GM19463 (cell line): ENCODE measurements at regions not wholly inside any gene's neighbourhood (a gene's known extent, or its start where the extent isn't known, plus 50 kb on each side); places are given as distances from the start of the nearest gene placed in this dataset.
"Not testable (repeated sequence)": the region's sequence is repeated elsewhere in the genome, so short reads cannot be mapped to it uniquely, and the experiment has no call there.

Experiments
- ATAC-seq: cut with Tn5 transposase; IDR thresholded peaks from one replicate; pipeline ENCODE4 v1.9.1; 2021; ENCODE audit warnings: mild to moderate bottlenecking, moderate library complexity; ENCODE audit not compliant: unreplicated experiment

- no peak for ATAC-seq
These were observed 136.7 kb downstream of the FGF10 start for GRCh38 chr5:44252545-44252944.

- no peak for ATAC-seq
These were observed 142.2 kb downstream of the FGF10 start for GRCh38 chr5:44246986-44247385.

GRCh38 chr5:44245935-44246334 lies 143.3 kb downstream of the FGF10 start:
- ATAC-seq, result no peak

- ATAC-seq, result no peak
These were observed 146.4 kb downstream of the FGF10 start for GRCh38 chr5:44242791-44243190.

- ATAC-seq, result no peak
These were observed 153.2 kb downstream of the FGF10 start for GRCh38 chr5:44236040-44236439.

- no peak for ATAC-seq
These were observed 155.5 kb downstream of the FGF10 start for GRCh38 chr5:44233691-44234090.

GRCh38 chr5:44225231-44226160 lies 163.7 kb downstream of the FGF10 start:
- no peak for ATAC-seq

- ATAC-seq, result no peak
These were observed 189.8 kb downstream of the FGF10 start for GRCh38 chr5:44199408-44199807.

- ATAC-seq, result no peak
These were observed 200.0 kb downstream of the FGF10 start for GRCh38 chr5:44189255-44189654.

- no peak for ATAC-seq
These were observed 201.2 kb downstream of the FGF10 start for GRCh38 chr5:44187973-44188372.

- no peak for ATAC-seq
These were observed 205.5 kb downstream of the FGF10 start for GRCh38 chr5:44183753-44184152.

- no peak for ATAC-seq
These were observed 205.9 kb downstream of the FGF10 start for GRCh38 chr5:44183312-44183711.

GRCh38 chr5:44178414-44178813 lies 210.8 kb downstream of the FGF10 start:
- ATAC-seq, result no peak

GRCh38 chr5:44167540-44167939 lies 221.7 kb downstream of the FGF10 start:
- ATAC-seq, result peak; percentile 66

GRCh38 chr5:44160369-44160768 lies 228.9 kb downstream of the FGF10 start:
- no peak for ATAC-seq

- ATAC-seq, result no peak
These were observed 239.0 kb downstream of the FGF10 start for GRCh38 chr5:44150075-44150723.

- ATAC-seq, result not testable (repeated sequence)
These were observed 271.3 kb downstream of the FGF10 start for GRCh38 chr5:44117947-44118346.

GRCh38 chr5:44108232-44108631 lies 281.0 kb downstream of the FGF10 start:
- ATAC-seq, result not testable (repeated sequence)

GRCh38 chr5:44099643-44100042 lies 289.6 kb downstream of the FGF10 start:
- no peak for ATAC-seq

- no peak for ATAC-seq
These were observed 299.6 kb downstream of the FGF10 start for GRCh38 chr5:44089424-44090144.

- no peak for ATAC-seq
These were observed 304.1 kb downstream of the FGF10 start for GRCh38 chr5:44085083-44085482.
